GM12875 (cell line): ENCODE measurements at regions not wholly inside any gene's neighbourhood (a gene's known extent, or its start where the extent isn't known, plus 50 kb on each side); places are given as distances from the start of the nearest gene placed in this dataset.
"Not testable (repeated sequence)": the region's sequence is repeated elsewhere in the genome, so short reads cannot be mapped to it uniquely, and the experiment has no call there.

ENCODE experiments used
- H3K4me3 ChIP-seq: one replicate; pipeline ENCODE4 v1.5.1; 2011; ENCODE audit warnings: low read depth, low read length, control low read depth
- TF ChIP-seq, protein P1 (sequence below): IDR thresholded peaks from 2 replicates; pipeline ENCODE4 v1.5.1; 2011; ENCODE audit warnings: low read depth, mild to moderate bottlenecking, control low read depth, inconsistent platforms, low read length, moderate library complexity, borderline replicate concordance; ENCODE audit not compliant: insufficient read depth

DNA sequence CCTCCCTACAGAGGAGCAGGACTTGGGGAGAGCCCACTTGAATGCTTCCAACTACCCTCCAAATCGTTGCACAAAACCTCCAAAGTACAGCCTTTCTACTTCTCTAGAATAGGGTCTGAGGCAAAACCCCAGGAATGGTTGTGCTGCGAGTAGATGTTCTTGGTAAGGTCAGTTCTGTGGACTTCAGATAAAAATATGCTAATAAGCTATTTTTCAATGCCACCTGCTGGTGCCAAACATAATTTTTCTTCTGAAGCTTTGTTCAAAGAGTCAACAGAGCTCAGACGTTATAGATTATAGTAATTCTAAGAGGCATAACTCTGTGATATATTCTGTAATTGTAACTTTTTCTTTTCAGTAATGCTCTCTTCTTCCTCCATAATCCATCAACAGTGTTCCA is 425.7 kb downstream of the GPAT3 start:
- TF ChIP-seq, protein P1, sequence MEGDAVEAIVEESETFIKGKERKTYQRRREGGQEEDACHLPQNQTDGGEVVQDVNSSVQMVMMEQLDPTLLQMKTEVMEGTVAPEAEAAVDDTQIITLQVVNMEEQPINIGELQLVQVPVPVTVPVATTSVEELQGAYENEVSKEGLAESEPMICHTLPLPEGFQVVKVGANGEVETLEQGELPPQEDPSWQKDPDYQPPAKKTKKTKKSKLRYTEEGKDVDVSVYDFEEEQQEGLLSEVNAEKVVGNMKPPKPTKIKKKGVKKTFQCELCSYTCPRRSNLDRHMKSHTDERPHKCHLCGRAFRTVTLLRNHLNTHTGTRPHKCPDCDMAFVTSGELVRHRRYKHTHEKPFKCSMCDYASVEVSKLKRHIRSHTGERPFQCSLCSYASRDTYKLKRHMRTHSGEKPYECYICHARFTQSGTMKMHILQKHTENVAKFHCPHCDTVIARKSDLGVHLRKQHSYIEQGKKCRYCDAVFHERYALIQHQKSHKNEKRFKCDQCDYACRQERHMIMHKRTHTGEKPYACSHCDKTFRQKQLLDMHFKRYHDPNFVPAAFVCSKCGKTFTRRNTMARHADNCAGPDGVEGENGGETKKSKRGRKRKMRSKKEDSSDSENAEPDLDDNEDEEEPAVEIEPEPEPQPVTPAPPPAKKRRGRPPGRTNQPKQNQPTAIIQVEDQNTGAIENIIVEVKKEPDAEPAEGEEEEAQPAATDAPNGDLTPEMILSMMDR = no peak

DNA sequence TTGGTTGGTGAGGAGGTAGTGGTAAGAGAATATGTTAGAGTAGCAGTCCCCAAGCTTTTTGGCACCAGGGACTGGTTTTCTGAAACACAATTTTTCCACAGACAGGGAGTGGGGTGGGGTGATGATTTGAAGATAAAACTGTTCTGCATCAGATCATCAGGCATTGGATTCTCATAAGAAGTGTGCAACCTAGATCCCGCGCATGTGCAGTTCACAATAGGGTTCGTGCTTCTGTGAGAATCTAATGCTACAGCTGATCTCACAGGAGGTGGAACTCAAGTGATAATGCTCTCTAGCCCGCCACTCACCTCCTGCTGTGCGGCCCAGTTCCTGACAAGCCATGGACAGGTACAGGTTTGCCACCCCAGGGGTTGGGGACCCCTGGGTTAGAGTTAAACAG is 423.3 kb downstream of the GPAT3 start:
- no peak overlapping the region for H3K4me3 ChIP-seq
- TF ChIP-seq, protein P1 = no peak

More for the DNA sequence above, 425.7 kb downstream of the GPAT3 start:
- H3K4me3 ChIP-seq = no peak overlapping the region

DNA sequence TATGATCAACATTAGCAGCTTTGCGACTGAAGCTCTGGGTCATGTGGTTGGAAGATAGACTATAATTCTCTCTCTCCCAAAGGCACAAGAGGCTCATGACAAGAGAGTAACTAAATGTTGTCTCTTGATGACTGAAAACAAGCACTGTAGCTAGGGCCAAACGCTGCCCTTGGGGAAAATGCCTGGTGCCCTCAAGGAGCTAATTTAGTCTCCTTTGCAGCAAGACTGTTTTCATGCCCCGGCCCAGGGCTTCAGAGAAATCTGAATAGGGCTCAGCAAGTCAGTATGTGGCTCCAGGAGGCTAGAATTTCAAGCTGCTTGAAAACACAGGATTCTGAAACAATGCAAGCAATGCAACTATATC is 411.9 kb downstream of the GPAT3 start:
- no peak overlapping the region for H3K4me3 ChIP-seq

DNA sequence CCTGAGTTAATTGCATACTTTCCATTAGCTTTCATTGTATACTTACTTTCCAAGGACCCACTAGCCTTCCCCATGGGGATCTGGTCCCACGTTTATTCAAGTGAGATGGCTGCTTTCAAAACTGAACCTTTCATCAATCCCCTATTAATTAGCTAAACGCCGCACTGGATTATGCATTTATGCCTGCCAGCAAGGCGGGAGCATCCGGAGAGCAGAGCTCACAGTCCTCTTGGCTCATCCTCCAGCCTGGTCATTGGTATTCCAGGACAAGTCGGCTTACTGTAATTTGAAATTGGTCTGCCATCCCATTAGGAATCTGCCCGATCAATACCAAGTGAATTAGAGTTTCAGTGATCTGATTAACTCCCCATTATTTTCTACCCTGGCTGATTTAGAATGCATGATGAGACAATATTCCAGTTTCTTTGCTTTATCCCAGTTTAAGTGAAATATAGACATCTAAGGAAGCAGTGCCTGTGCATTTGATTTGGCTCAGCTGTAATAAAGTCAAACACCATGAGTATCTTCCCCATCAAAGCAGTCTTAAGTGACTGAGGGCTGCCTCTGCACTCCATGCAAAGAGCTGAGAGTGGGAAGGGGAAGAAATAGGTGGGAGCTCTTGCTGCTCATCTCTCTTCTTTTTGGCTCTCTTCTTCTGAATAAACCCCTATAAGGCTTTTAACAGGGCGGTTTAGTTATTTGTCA is 411.4 kb downstream of the GPAT3 start:
- TF ChIP-seq, protein P1 = no peak
- H3K4me3 ChIP-seq = no peak overlapping the region

More for the DNA sequence above, 411.9 kb downstream of the GPAT3 start:
- TF ChIP-seq, protein P1 = no peak

DNA sequence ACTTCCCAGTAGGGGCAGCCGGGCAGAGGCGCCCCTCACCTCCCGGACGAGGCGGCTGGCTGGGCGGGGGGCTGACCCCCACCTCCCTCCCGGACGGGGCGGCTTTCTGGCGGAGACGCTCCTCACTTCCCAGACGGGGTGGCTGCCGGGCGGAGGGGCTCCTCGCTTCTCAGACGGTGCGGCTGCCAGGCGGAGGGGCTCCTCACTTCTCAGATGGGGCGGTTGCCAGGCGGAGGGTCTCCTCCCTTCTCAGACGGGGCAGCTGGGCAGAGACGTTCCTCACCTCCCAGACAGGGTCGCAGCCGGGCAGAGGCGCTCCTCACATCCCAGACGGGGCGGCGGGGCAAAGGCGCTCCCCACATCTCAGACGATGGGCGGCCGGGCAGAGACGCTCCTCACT is 407.8 kb downstream of the GPAT3 start:
- H3K4me3 ChIP-seq = not testable (repeated sequence)

DNA sequence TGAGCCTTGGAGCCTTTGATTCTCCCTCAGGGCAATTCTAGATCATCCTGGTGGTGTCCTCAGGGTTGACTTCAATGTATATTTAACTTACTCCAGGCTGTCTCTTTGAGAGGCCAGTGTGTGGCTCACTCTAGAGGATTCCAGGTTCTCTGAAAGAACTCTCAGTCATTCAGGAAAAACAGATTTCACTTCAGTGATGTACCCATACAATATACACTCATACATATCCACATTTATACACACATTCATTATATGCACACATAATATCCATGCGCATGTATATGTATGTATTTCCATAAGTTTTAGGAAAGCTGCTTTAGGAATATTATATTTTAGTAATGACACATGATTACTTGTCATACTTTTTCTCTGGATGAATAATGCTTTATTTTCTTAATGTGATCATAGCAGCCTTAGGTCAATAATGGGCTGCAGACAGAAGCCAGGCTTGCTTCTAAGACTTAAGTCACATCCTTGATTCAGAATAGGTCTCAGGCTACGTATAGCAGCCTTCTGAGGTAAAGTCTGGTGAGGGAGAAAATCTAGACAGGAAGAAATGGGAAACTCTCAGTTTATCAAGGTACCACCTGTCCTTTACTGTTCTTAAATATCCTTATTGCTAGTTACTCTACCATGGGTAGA is 397.0 kb downstream of the GPAT3 start:
- H3K4me3 ChIP-seq = no peak overlapping the region
- TF ChIP-seq, protein P1 = no peak

DNA sequence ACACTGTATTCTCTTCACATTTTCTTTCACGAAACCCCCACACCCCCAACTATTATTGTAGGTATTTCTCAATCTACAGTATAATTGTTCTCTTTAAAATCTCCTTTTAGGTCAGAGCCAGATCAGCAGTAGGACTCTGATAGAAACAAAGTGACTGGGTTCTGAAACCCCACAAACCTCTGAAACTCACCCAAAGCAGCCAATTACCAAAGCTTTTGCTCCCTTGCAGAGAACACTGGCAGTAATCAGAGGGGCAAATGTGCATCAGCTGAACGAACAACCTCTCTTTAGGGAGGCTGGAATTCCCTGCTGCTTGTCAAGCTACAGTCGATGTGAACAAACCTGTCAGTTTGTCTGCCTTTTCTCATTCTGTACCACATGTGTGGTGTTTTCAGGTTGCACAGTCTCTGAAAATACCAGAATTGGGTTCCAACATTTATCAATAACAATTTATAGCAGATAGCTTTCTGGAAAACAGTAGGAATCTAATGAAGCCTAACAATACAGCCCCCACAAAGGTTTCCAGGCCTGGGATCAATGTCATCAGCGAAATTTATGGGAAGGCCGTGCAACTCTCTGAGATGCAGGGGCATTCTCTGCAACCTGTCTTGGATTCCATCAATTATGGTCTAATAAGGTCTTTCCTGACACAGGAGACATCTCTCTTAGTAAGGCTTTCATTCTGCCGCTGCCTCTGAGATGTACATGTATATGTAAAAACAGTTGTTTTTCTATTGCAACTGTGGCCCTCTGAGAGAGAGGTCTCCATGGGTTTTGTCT is 395.9 kb downstream of the GPAT3 start:
- TF ChIP-seq, protein P1 = no peak
- no peak overlapping the region for H3K4me3 ChIP-seq
